ENCODE measurements at regions not wholly inside any gene's neighbourhood (a gene's known extent, or its start where the extent isn't known, plus 50 kb on each side); places are given as distances from the start of the nearest gene placed in this dataset.

GRCh38 chr15:46858150-46858549, 859.2 kb upstream of the SEMA6D start:
- no peaks in the 10 kb centered on the region for H3K27me3 Mint-ChIP-seq (ENCODE audit: unreplicated experiment)

DNA sequence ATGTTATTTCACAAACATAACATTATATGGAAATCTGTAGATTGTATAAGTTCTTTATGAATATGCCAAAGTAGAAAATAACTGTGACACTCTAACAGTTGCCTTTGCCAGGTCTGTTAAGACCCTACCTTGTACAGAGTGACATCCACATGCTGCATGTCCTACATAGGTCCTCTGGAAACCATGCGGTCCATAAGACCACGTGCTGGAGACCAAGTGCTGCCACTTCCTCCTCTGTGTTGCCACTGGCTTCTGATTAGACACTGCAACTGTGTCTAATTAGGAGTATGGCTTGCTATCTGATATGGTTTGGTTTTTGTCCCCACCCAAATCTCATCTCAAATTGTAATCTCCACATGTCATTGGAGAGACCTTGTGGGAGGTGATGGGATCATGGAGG, 855.5 kb upstream of the SEMA6D start:
- Mint-ChIP-seq H3K9me3 (ENCODE audit: unreplicated experiment) (peaks cover 16% of the 10 kb centered on the region), H3K4me1 (ENCODE audit: unreplicated experiment) (no peaks in the 10 kb centered on the region), H3K27ac (ENCODE audit: unreplicated experiment) (no peak overlapping the region), H3K36me3 (ENCODE audit: low read depth, unreplicated experiment) (peaks cover 4% of the 10 kb centered on the region), H3K27me3 (ENCODE audit: unreplicated experiment) (no peaks in the 10 kb centered on the region), H3K4me3 (ENCODE audit: unreplicated experiment) (no peak overlapping the region)
- no peak for DNase-seq (ENCODE audit: low spot score)
- TF ChIP-seq, protein P1, sequence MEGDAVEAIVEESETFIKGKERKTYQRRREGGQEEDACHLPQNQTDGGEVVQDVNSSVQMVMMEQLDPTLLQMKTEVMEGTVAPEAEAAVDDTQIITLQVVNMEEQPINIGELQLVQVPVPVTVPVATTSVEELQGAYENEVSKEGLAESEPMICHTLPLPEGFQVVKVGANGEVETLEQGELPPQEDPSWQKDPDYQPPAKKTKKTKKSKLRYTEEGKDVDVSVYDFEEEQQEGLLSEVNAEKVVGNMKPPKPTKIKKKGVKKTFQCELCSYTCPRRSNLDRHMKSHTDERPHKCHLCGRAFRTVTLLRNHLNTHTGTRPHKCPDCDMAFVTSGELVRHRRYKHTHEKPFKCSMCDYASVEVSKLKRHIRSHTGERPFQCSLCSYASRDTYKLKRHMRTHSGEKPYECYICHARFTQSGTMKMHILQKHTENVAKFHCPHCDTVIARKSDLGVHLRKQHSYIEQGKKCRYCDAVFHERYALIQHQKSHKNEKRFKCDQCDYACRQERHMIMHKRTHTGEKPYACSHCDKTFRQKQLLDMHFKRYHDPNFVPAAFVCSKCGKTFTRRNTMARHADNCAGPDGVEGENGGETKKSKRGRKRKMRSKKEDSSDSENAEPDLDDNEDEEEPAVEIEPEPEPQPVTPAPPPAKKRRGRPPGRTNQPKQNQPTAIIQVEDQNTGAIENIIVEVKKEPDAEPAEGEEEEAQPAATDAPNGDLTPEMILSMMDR (IDR thresholded peaks at IDR 0.05; ENCODE audit: unreplicated experiment): no peak

More at GRCh38 chr15:46858150-46858549, 859.2 kb upstream of the SEMA6D start:
- DNase-seq (ENCODE audit: low spot score): no peak
- TF ChIP-seq, protein P1 (IDR thresholded peaks at IDR 0.05; ENCODE audit: unreplicated experiment): no peak
- no peaks in the 10 kb centered on the region for H3K4me1 Mint-ChIP-seq (ENCODE audit: unreplicated experiment)
- no peak overlapping the region for H3K4me3 Mint-ChIP-seq (ENCODE audit: unreplicated experiment)
- H3K36me3 Mint-ChIP-seq (ENCODE audit: low read depth, unreplicated experiment): peaks cover 9% of the 10 kb centered on the region
- H3K27ac Mint-ChIP-seq (ENCODE audit: unreplicated experiment): no peak overlapping the region
- H3K9me3 Mint-ChIP-seq (ENCODE audit: unreplicated experiment): peaks cover 12% of the 10 kb centered on the region

GRCh38 chr15:46865155-46865554, 852.1 kb upstream of the SEMA6D start:
- DNase-seq (ENCODE audit: low spot score): no peak
- Mint-ChIP-seq H3K4me3 (ENCODE audit: unreplicated experiment) (no peak overlapping the region), H3K27ac (ENCODE audit: unreplicated experiment) (no peak overlapping the region), H3K4me1 (ENCODE audit: unreplicated experiment) (no peaks in the 10 kb centered on the region), H3K27me3 (ENCODE audit: unreplicated experiment) (no peaks in the 10 kb centered on the region), H3K36me3 (ENCODE audit: low read depth, unreplicated experiment) (peaks cover 4% of the 10 kb centered on the region), H3K9me3 (ENCODE audit: unreplicated experiment) (peaks cover 16% of the 10 kb centered on the region)
- TF ChIP-seq, protein P1 (IDR thresholded peaks at IDR 0.05; ENCODE audit: unreplicated experiment): no peak

DNA sequence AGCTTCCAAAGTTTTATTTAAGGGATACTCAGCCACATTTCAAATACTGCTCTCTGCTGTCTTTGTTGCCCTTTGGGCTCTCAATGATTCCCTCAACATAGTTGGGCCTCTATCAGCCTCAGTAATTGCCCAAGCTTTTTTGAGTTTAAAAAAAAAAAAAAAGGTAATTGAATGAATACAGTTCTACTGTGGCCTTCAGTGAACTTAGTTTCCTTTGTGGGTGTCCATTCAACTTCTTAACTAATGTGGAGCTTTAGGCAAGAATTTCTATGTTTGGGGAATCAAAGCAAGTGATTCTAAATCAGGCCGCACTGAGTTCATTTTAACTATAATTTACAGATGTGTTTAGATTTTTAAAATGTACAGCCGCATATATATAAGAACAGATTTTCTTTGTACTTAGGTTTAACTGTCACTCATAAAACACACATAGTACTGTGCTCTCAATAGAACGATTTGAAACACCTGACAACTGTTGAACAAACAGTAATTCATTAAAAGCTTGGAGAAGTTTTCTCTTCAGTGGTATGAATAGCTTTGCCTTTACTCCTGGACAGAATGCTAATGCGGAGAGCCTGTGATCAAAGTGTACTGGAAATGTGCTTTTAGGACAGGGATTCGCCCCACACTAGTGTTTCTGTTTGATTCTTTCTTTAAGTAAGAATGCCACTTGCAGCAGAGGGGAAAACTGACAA, 844.9 kb upstream of the SEMA6D start:
- Mint-ChIP-seq H3K36me3 (ENCODE audit: low read depth, unreplicated experiment) (no peaks in the 10 kb centered on the region), H3K27me3 (ENCODE audit: unreplicated experiment) (no peaks in the 10 kb centered on the region), H3K27ac (ENCODE audit: unreplicated experiment) (no peak overlapping the region), H3K9me3 (ENCODE audit: unreplicated experiment) (peaks cover 4% of the 10 kb centered on the region), H3K4me1 (ENCODE audit: unreplicated experiment) (no peaks in the 10 kb centered on the region), H3K4me3 (ENCODE audit: unreplicated experiment) (no peak overlapping the region)
- TF ChIP-seq, protein P1 (IDR thresholded peaks at IDR 0.05; ENCODE audit: unreplicated experiment): no peak
- no peak for DNase-seq (ENCODE audit: low spot score)

GRCh38 chr15:46872981-46873330, 844.3 kb upstream of the SEMA6D start:
- H3K36me3 Mint-ChIP-seq (ENCODE audit: low read depth, unreplicated experiment): no peaks in the 10 kb centered on the region
- no peak overlapping the region for H3K4me3 Mint-ChIP-seq (ENCODE audit: unreplicated experiment)
- peaks cover 4% of the 10 kb centered on the region for H3K9me3 Mint-ChIP-seq (ENCODE audit: unreplicated experiment)
- TF ChIP-seq, protein P1 (IDR thresholded peaks at IDR 0.05; ENCODE audit: unreplicated experiment): no peak
- no peak overlapping the region for H3K27ac Mint-ChIP-seq (ENCODE audit: unreplicated experiment)
- H3K4me1 Mint-ChIP-seq (ENCODE audit: unreplicated experiment): no peaks in the 10 kb centered on the region
- no peak for DNase-seq (ENCODE audit: low spot score)
- H3K27me3 Mint-ChIP-seq (ENCODE audit: unreplicated experiment): no peaks in the 10 kb centered on the region

Data from endothelial cell (in vitro differentiated cells).